IPS-NIHi11 (cell line): ENCODE measurements at regions not wholly inside any gene's neighbourhood (a gene's known extent, or its start where the extent isn't known, plus 50 kb on each side); places are given as distances from the start of the nearest gene placed in this dataset.
A peak's percentile ranks its signal among the peaks of the same experiment; 100 is the strongest.
"Not testable (repeated sequence)": the region's sequence is repeated elsewhere in the genome, so short reads cannot be mapped to it uniquely, and the experiment has no call there.

Source experiments
- DNase-seq: peaks from one replicate; pipeline ENCODE4 v3.0.0; 2012; ENCODE audit warnings: mixed read lengths, low spot score

- DNase-seq: no peak
These were observed 464.5 kb upstream of the RGMB start for GRCh38 chr5:98308960-98309359.

GRCh38 chr5:98309785-98310598, 463.5 kb upstream of the RGMB start:
- peak; percentile 46 for DNase-seq

GRCh38 chr5:98314292-98314691, 459.2 kb upstream of the RGMB start:
- DNase-seq: no peak

GRCh38 chr5:98318386-98318785, 455.1 kb upstream of the RGMB start:
- no peak for DNase-seq

GRCh38 chr5:98319299-98320011, 454.0 kb upstream of the RGMB start:
- no peak for DNase-seq

GRCh38 chr5:98320343-98320742, 453.1 kb upstream of the RGMB start:
- DNase-seq: no peak

GRCh38 chr5:98321361-98321760, 452.1 kb upstream of the RGMB start:
- no peak for DNase-seq

- not testable (repeated sequence) for DNase-seq
These were observed 448.3 kb upstream of the RGMB start for GRCh38 chr5:98325187-98325586.

- no peak for DNase-seq
These were observed 445.4 kb upstream of the RGMB start for GRCh38 chr5:98328015-98328414.

- no peak for DNase-seq
These were observed 442.6 kb upstream of the RGMB start for GRCh38 chr5:98330871-98331270.

- DNase-seq: no peak
These were observed 439.5 kb upstream of the RGMB start for GRCh38 chr5:98333921-98334320.

GRCh38 chr5:98334946-98335345, 438.5 kb upstream of the RGMB start:
- DNase-seq: no peak

GRCh38 chr5:98339141-98339848, 434.2 kb upstream of the RGMB start:
- DNase-seq: no peak

- no peak for DNase-seq
These were observed 432.1 kb upstream of the RGMB start for GRCh38 chr5:98341038-98342032.

GRCh38 chr5:98342958-98343660, 430.4 kb upstream of the RGMB start:
- DNase-seq: not testable (repeated sequence)

GRCh38 chr5:98349251-98349989, 424.0 kb upstream of the RGMB start:
- DNase-seq: peak; percentile 19

- DNase-seq: no peak
These were observed 423.5 kb upstream of the RGMB start for GRCh38 chr5:98349990-98350365.

- DNase-seq: no peak
These were observed 418.5 kb upstream of the RGMB start for GRCh38 chr5:98354922-98355321.

- DNase-seq: no peak
These were observed 412.9 kb upstream of the RGMB start for GRCh38 chr5:98360548-98360947.

- no peak for DNase-seq
These were observed 410.3 kb upstream of the RGMB start for GRCh38 chr5:98363157-98363556.
